ENCODE measurements at regions not wholly inside any gene's neighbourhood (a gene's known extent, or its start where the extent isn't known, plus 50 kb on each side); places are given as distances from the start of the nearest gene placed in this dataset.

DNA sequence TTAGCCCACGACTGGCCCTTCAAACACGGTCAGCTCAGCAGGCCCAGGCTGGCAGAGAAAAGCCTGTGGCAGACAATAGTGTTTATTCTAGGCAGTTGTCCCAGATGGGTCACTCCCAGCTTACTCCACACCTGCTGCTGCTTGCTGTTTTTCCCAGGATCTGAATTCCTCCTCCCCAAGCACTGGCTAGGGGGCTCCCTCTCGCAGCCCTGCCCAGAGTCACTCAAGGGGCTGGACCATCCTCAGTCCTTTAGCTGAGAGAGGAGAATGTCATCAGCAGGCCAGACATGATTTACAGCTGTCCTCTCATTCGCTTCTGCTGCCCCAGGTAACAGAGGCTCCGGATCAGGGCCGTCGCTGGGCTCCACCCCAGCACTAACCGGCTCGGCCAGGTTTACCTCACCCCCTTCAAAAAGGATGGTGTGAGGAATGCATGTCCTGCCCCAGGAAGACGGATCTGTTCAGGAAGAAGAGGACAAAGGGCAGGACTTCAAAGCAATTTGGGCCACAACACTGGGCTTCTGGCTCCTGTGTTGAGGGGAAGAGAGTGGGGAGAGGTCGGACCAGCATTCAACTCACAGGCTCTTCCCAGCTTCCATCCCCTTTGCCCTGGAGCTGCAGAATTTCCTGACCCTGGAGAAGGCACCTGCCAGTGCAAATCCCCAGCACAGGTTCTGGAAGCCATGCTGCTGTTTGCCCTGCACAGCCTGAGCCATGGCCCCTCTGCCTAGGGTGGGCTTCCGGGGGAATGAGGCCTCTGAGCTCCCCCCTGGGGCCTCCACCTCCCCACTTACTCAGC, 59.7 kb upstream of the BARX2 start:
- Histone ChIP-seq H3K27ac (ENCODE audit: low read length) (peak overlapping the region; percentile 64), H3K79me2 (ENCODE audit: low read length) (no peaks in the 10 kb centered on the region), H3K9me2 (replicated peaks; ENCODE audit: low read length) (no peaks in the 10 kb centered on the region), H3K27me3 (ENCODE audit: low read length) (no peaks in the 10 kb centered on the region), H3K9ac (ENCODE audit: low read length) (peak overlapping the region; percentile 4; the same call in 1 of the 2 replicates), H2AFZ (ENCODE audit: low read length) (peak overlapping the region; percentile 73), H3K9me3 (ENCODE audit: low read length) (no peaks in the 10 kb centered on the region), H3K4me2 (ENCODE audit: low read length) (peak overlapping the region; percentile 70), H3K4me3 (ENCODE audit: low read length) (peak overlapping the region; percentile 16; the same call in 1 of the 2 replicates), H4K20me1 (ENCODE audit: low read length) (no peaks in the 10 kb centered on the region), H3K4me1 (ENCODE audit: insufficient read depth, low read length) (peaks cover 34% of the 10 kb centered on the region), H3F3A (ENCODE audit: low read length, unreplicated experiment) (no peaks in the 10 kb centered on the region), H3K36me3 (ENCODE audit: low read depth, low read length) (no peaks in the 10 kb centered on the region)
- no TSS peak for BruUV-seq (replicated peaks)
- TF ChIP-seq, protein P1, sequence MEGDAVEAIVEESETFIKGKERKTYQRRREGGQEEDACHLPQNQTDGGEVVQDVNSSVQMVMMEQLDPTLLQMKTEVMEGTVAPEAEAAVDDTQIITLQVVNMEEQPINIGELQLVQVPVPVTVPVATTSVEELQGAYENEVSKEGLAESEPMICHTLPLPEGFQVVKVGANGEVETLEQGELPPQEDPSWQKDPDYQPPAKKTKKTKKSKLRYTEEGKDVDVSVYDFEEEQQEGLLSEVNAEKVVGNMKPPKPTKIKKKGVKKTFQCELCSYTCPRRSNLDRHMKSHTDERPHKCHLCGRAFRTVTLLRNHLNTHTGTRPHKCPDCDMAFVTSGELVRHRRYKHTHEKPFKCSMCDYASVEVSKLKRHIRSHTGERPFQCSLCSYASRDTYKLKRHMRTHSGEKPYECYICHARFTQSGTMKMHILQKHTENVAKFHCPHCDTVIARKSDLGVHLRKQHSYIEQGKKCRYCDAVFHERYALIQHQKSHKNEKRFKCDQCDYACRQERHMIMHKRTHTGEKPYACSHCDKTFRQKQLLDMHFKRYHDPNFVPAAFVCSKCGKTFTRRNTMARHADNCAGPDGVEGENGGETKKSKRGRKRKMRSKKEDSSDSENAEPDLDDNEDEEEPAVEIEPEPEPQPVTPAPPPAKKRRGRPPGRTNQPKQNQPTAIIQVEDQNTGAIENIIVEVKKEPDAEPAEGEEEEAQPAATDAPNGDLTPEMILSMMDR (conservative IDR thresholded peaks at IDR 0.05; ENCODE audit: low read depth, low read length) = 0 out of 2 replicates have a peak, but pooled peaks have one; percentile 19
- TF ChIP-seq EZH2phosphoT487 (IDR thresholded peaks at IDR 0.05; ENCODE audit: borderline replicate concordance, low read length) = no peak
- DNase-seq (peak; percentile 89), ATAC-seq (peak; percentile 72)
- intact Hi-C loops (cut with micrococcal nuclease) = no loop called here
- POLR2A ChIA-PET (ENCODE audit: unreplicated experiment) = no interaction called here
- CTCF ChIA-PET = no interaction called here

- Histone ChIP-seq H3F3A (ENCODE audit: low read length, unreplicated experiment) (no peaks in the 10 kb centered on the region), H2AFZ (ENCODE audit: low read length) (no peak overlapping the region), H3K27ac (ENCODE audit: low read length) (no peak overlapping the region), H3K9me2 (replicated peaks; ENCODE audit: low read length) (no peaks in the 10 kb centered on the region), H3K4me3 (ENCODE audit: low read length) (no peak overlapping the region), H3K79me2 (ENCODE audit: low read length) (no peaks in the 10 kb centered on the region), H3K27me3 (ENCODE audit: low read length) (no peaks in the 10 kb centered on the region), H4K20me1 (ENCODE audit: low read length) (no peaks in the 10 kb centered on the region), H3K4me1 (ENCODE audit: insufficient read depth, low read length) (peaks cover 34% of the 10 kb centered on the region), H3K9ac (ENCODE audit: low read length) (no peak overlapping the region), H3K36me3 (ENCODE audit: low read depth, low read length) (no peaks in the 10 kb centered on the region), H3K9me3 (ENCODE audit: low read length) (no peaks in the 10 kb centered on the region), H3K4me2 (ENCODE audit: low read length) (no peak overlapping the region)
- POLR2A ChIA-PET (ENCODE audit: unreplicated experiment) = no interaction called here
- no peak for DNase-seq
- CTCF ChIA-PET = no interaction called here
- BruUV-seq (replicated peaks) = no TSS peak
- ATAC-seq = no peak
- intact Hi-C loops (cut with micrococcal nuclease) = no loop called here
- TF ChIP-seq, protein P1 (conservative IDR thresholded peaks at IDR 0.05; ENCODE audit: low read depth, low read length) = no peak
Measured at GRCh38 chr11:129314371-129314770, 61.3 kb upstream of the BARX2 start.

DNA sequence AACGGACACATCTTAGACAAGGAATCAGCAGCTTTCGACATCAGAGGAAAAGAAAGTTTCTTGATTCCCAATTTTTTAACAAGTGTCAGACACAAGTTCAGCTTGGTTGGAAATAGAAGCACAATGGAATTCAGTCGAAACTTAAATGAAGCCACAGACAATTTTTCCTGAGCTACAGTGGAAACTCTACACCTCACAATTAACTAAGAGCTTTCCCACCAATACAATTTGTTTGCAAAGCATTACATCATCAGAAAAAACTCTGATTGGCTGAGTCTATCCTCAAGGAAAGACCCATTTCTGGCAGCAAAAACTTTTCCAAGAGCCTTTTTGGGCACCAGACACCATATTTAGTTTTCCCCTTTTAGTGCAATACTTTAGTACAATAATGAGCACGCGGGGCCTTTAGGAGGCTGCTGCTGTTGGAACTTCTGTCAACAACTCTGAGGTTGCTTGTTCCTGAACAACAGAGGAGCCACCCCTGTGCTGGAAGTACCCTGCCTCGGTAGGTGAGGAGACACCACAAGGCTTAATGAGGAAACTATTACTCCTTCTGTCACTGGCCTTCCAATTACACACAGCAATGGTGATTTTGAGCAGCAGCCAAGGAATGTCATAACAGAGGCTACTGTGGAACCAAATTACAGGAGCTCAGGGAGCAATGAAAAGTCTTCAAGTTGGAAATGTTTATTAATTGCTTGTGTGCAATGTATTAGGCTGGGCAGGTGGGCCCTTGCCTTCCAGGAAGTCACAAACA, 61.9 kb upstream of the BARX2 start:
- ChIA-PET POLR2A (ENCODE audit: unreplicated experiment) (no interaction called here), CTCF (interaction anchor here (0.7 kb wide), 1 partner anchor 18 kb away, joined by 3 read pairs; no protein-coding TSS in a partner anchor)
- H4K20me1 ChIP-seq (ENCODE audit: low read length) = no peaks in the 10 kb centered on the region
- H3K36me3 ChIP-seq (ENCODE audit: low read depth, low read length) = no peaks in the 10 kb centered on the region
- no peak overlapping the region for H3K9ac ChIP-seq (ENCODE audit: low read length)
- intact Hi-C loops (cut with micrococcal nuclease) = no loop called here
- no peaks in the 10 kb centered on the region for H3K9me3 ChIP-seq (ENCODE audit: low read length)
- no peak overlapping the region for H3K27ac ChIP-seq (ENCODE audit: low read length)
- no peak overlapping the region for H2AFZ ChIP-seq (ENCODE audit: low read length)
- H3K27me3 ChIP-seq (ENCODE audit: low read length) = no peaks in the 10 kb centered on the region
- H3K4me3 ChIP-seq (ENCODE audit: low read length) = no peak overlapping the region
- BruUV-seq (replicated peaks) = no TSS peak
- TF ChIP-seq EZH2 (IDR thresholded peaks at IDR 0.05; ENCODE audit: low read length, unreplicated experiment) (no peak), EZH2phosphoT487 (IDR thresholded peaks at IDR 0.05; ENCODE audit: borderline replicate concordance, low read length) (no peak)
- TF ChIP-seq, protein P1 (conservative IDR thresholded peaks at IDR 0.05; ENCODE audit: low read depth, low read length) = no peak
- peaks cover 34% of the 10 kb centered on the region for H3K4me1 ChIP-seq (ENCODE audit: insufficient read depth, low read length)
- no peak for DNase-seq
- no peaks in the 10 kb centered on the region for H3K79me2 ChIP-seq (ENCODE audit: low read length)
- H3K9me2 ChIP-seq (replicated peaks; ENCODE audit: low read length) = no peaks in the 10 kb centered on the region
- no peak for ATAC-seq
- H3K4me2 ChIP-seq (ENCODE audit: low read length) = no peak overlapping the region
- no peaks in the 10 kb centered on the region for H3F3A ChIP-seq (ENCODE audit: low read length, unreplicated experiment)

All from PC-3 (cell line).